HEK293 (cell line): ENCODE measurements at regions not wholly inside any gene's neighbourhood (a gene's known extent, or its start where the extent isn't known, plus 50 kb on each side); places are given as distances from the start of the nearest gene placed in this dataset.

ENCODE experiments used
- CTCF ChIA-PET: fragments of 350-600 bp; formaldehyde crosslinking; extraction: SDS; loops from one replicate; lab custom pipeline; 2021; ENCODE audit warnings: antibody characterized with exemption; lab: Yijun Ruan, JAX
- POLR2A ChIA-PET: fragments of 300-600 bp; formaldehyde crosslinking; extraction: SDS; loops from one replicate; lab custom pipeline; 2020; ENCODE audit warnings: antibody characterized with exemption, inconsistent platforms; lab: Yijun Ruan, JAX
- H3K27ac ChIP-seq: fragments of 200-500 bp; sonication (Bioruptor generic); 2 replicates; pipeline ENCODE4 v1.5.1; 2014; ENCODE audit warnings: low read depth, low read length, control low read depth, inconsistent platforms; ENCODE audit errors: extremely low read depth
- H3K36me3 ChIP-seq, 2 experiments: fragments of 200-500 bp in 1 of 2; sonication (Bioruptor generic) in 1 of 2; 1 replicate in 1 of 2; 2 replicates in 1 of 2; pipeline ENCODE4 v1.5.1; 2014 to 2017; ENCODE audit warnings: inconsistent platforms in 2 of 2, low read length in 2 of 2; ENCODE audit not compliant: control insufficient read depth in 2 of 2, insufficient read depth in 1 of 2
- H3K4me1 ChIP-seq: fragments of 200-500 bp; sonication (Bioruptor generic); 2 replicates; pipeline ENCODE4 v1.5.1; 2014; ENCODE audit warnings: mild to moderate bottlenecking, low read length, inconsistent platforms; ENCODE audit not compliant: control insufficient read depth, insufficient read depth
- H3K4me3 ChIP-seq: 2 replicates; pipeline ENCODE4 v1.5.1; 2011; ENCODE audit warnings: low read depth, mild to moderate bottlenecking, control low read depth, low read length, moderate library complexity
- H3K9me3 ChIP-seq: fragments of 200-500 bp; sonication (Bioruptor generic); 2 replicates; pipeline ENCODE4 v1.5.1; 2014; ENCODE audit warnings: low read depth, low read length, inconsistent platforms; ENCODE audit not compliant: control insufficient read depth, insufficient read depth
- GLIS2 ChIP-seq: fragments of 450-650 bp; formaldehyde crosslinking; IDR thresholded peaks from 2 replicates; pipeline ENCODE4 v1.5.1; 2016; ENCODE audit warnings: missing biosample characterization, missing genetic modification characterization
- HOXA7 ChIP-seq: sonication (generic); formaldehyde crosslinking; IDR thresholded peaks from 2 replicates; pipeline ENCODE4 v1.8.1; 2022; ENCODE audit warnings: missing genetic modification reagents, borderline replicate concordance
- KLF9 ChIP-seq: fragments of 450-650 bp; formaldehyde crosslinking; IDR thresholded peaks from 2 replicates; pipeline ENCODE4 v1.5.1; 2016; ENCODE audit warnings: missing biosample characterization, missing genetic modification characterization, low read depth
- OVOL3 ChIP-seq: fragments of 450-650 bp; formaldehyde crosslinking; IDR thresholded peaks from 2 replicates; pipeline ENCODE4 v1.5.1; 2016; ENCODE audit warnings: missing biosample characterization, missing genetic modification characterization
- SETDB1 ChIP-seq: IDR thresholded peaks from one replicate; pipeline ENCODE4 v1.6.1; 2017; ENCODE audit warnings: mild to moderate bottlenecking, low read length, moderate library complexity, mixed read lengths; ENCODE audit not compliant: insufficient read length
- SP7 ChIP-seq: fragments of 450-650 bp; formaldehyde crosslinking; IDR thresholded peaks from 2 replicates; pipeline ENCODE4 v1.5.1; 2016; ENCODE audit warnings: missing biosample characterization, missing genetic modification characterization
- ZFP37 ChIP-seq: fragments of 450-650 bp; formaldehyde crosslinking; IDR thresholded peaks from 2 replicates; pipeline ENCODE4 v1.5.1; 2016; ENCODE audit warnings: missing biosample characterization, missing genetic modification characterization
- ZNF10 ChIP-seq: fragments of 450-650 bp; formaldehyde crosslinking; IDR thresholded peaks from 2 replicates; pipeline ENCODE4 v1.5.1; 2017; ENCODE audit warnings: missing biosample characterization, missing genetic modification characterization
- ZNF146 ChIP-seq: fragments of 450-650 bp; formaldehyde crosslinking; IDR thresholded peaks from 2 replicates; pipeline ENCODE4 v1.5.1; 2016; ENCODE audit warnings: missing biosample characterization, missing genetic modification characterization
- ZNF202 ChIP-seq: fragments of 450-650 bp; formaldehyde crosslinking; IDR thresholded peaks from 2 replicates; pipeline ENCODE4 v1.5.1; 2016; ENCODE audit warnings: missing biosample characterization, missing genetic modification characterization, borderline replicate concordance
- ZNF248 ChIP-seq: fragments of 450-650 bp; formaldehyde crosslinking; IDR thresholded peaks from 2 replicates; pipeline ENCODE4 v1.5.1; 2017; ENCODE audit warnings: missing biosample characterization, missing genetic modification characterization
- ZNF37A ChIP-seq: fragments of 450-650 bp; IDR thresholded peaks from 2 replicates; pipeline ENCODE4 v1.5.1; 2018; ENCODE audit warnings: missing biosample characterization, missing genetic modification characterization
- ZNF394 ChIP-seq: fragments of 450-650 bp; formaldehyde crosslinking; IDR thresholded peaks from 2 replicates; pipeline ENCODE4 v1.5.1; 2016; ENCODE audit warnings: missing biosample characterization, missing genetic modification characterization, mild to moderate bottlenecking, moderate library complexity, borderline replicate concordance
- ZNF473 ChIP-seq: fragments of 450-650 bp; formaldehyde crosslinking; IDR thresholded peaks from 2 replicates; pipeline ENCODE4 v1.5.1; 2017; ENCODE audit warnings: missing biosample characterization, missing genetic modification characterization
- ZNF488 ChIP-seq: fragments of 450-650 bp; formaldehyde crosslinking; IDR thresholded peaks from 2 replicates; pipeline ENCODE4 v1.5.1; 2016; ENCODE audit warnings: missing biosample characterization, missing genetic modification characterization
- ZNF501 ChIP-seq: fragments of 450-650 bp; formaldehyde crosslinking; IDR thresholded peaks from 2 replicates; pipeline ENCODE4 v1.5.1; 2016; ENCODE audit warnings: missing biosample characterization, missing genetic modification characterization
- ZNF530 ChIP-seq: fragments of 450-650 bp; formaldehyde crosslinking; IDR thresholded peaks from 2 replicates; pipeline ENCODE4 v1.5.1; 2016; ENCODE audit warnings: low read depth, missing biosample characterization, missing genetic modification characterization
- ZNF610 ChIP-seq: fragments of 450-650 bp; formaldehyde crosslinking; IDR thresholded peaks from 2 replicates; pipeline ENCODE4 v1.5.1; 2016; ENCODE audit warnings: missing biosample characterization, missing genetic modification characterization, borderline replicate concordance
- ZNF670 ChIP-seq: fragments of 450-650 bp; formaldehyde crosslinking; IDR thresholded peaks from 2 replicates; pipeline ENCODE4 v1.5.1; 2016; ENCODE audit warnings: missing biosample characterization, missing genetic modification characterization, low read depth
- ZNF677 ChIP-seq: fragments of 450-650 bp; IDR thresholded peaks from 2 replicates; pipeline ENCODE4 v1.5.0; 2018; ENCODE audit warnings: missing biosample characterization, mild to moderate bottlenecking, missing genetic modification characterization, moderate library complexity
- ZNF791 ChIP-seq: fragments of 450-650 bp; formaldehyde crosslinking; IDR thresholded peaks from 2 replicates; pipeline ENCODE4 v1.5.1; 2016; ENCODE audit warnings: missing biosample characterization, missing genetic modification characterization
- ZSCAN30 ChIP-seq: fragments of 450-650 bp; IDR thresholded peaks from 2 replicates; pipeline ENCODE4 v1.5.1; 2018; ENCODE audit warnings: missing biosample characterization, mild to moderate bottlenecking, missing genetic modification characterization, moderate library complexity
- TF ChIP-seq, protein P1 (sequence below): fragments of 450-650 bp; formaldehyde crosslinking; conservative IDR thresholded peaks from 2 replicates; pipeline ENCODE4 v1.5.1; 2016; ENCODE audit warnings: low read depth, missing biosample characterization, missing genetic modification characterization
- TF ChIP-seq, protein P2 (sequence below): fragments of 450-650 bp; formaldehyde crosslinking; IDR thresholded peaks from 2 replicates; pipeline ENCODE4 v1.5.1; 2016; ENCODE audit warnings: missing biosample characterization, missing genetic modification characterization
- TF ChIP-seq, protein P3 (sequence below): fragments of 450-650 bp; formaldehyde crosslinking; IDR thresholded peaks from 2 replicates; pipeline ENCODE4 v1.5.1; 2016; ENCODE audit warnings: missing biosample characterization, missing genetic modification characterization
- TF ChIP-seq, protein P4 (sequence below): fragments of 450-650 bp; formaldehyde crosslinking; IDR thresholded peaks from 2 replicates; pipeline ENCODE4 v1.5.1; 2017; ENCODE audit warnings: missing biosample characterization, missing genetic modification characterization

GRCh38 chr2:59223742-59224141, 982.6 kb upstream of the FANCL start (continued):
- no peak for TF ChIP-seq ZNF670 (tag by site-specific recombination)
- no peak for TF ChIP-seq KLF9 (tag by site-specific recombination)

DNA sequence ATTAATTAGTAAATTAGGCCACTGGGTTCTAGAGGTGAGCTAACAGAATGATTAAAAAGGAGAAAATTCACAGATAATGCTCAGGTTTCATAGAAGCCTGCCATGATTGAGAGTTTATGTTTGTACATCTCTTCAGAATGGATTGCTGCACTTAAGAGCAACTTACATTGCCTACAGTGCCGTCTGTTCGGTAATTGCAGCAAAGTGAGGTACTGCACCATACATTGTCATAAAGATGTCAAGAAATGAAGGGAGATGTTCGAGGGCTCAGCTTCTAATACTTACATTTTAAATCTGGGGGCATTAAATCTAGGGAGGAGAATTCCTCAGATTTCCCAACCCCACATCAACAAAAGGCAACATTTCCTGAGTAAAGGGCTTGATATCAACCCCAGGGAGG, 976.2 kb upstream of the FANCL start:
- POLR2A ChIA-PET: no interaction called here
- Histone ChIP-seq H3K36me3 (no peaks in the 10 kb centered on the region), H3K27ac (no peak overlapping the region), H3K4me3 (no peak overlapping the region), H3K4me1 (no peaks in the 10 kb centered on the region)
- CTCF ChIA-PET: interaction anchor here (0.5 kb wide), 1 partner anchor 827 kb away, joined by 3 read pairs; no protein-coding TSS in a partner anchor
- TF ChIP-seq SP7 (tag by site-specific recombination) (no peak), ZNF677 (tag by site-specific recombination) (no peak), ZNF473 (no peak), ZNF610 (tag by site-specific recombination) (no peak), ZNF202 (no peak)
- TF ChIP-seq, protein P1, sequence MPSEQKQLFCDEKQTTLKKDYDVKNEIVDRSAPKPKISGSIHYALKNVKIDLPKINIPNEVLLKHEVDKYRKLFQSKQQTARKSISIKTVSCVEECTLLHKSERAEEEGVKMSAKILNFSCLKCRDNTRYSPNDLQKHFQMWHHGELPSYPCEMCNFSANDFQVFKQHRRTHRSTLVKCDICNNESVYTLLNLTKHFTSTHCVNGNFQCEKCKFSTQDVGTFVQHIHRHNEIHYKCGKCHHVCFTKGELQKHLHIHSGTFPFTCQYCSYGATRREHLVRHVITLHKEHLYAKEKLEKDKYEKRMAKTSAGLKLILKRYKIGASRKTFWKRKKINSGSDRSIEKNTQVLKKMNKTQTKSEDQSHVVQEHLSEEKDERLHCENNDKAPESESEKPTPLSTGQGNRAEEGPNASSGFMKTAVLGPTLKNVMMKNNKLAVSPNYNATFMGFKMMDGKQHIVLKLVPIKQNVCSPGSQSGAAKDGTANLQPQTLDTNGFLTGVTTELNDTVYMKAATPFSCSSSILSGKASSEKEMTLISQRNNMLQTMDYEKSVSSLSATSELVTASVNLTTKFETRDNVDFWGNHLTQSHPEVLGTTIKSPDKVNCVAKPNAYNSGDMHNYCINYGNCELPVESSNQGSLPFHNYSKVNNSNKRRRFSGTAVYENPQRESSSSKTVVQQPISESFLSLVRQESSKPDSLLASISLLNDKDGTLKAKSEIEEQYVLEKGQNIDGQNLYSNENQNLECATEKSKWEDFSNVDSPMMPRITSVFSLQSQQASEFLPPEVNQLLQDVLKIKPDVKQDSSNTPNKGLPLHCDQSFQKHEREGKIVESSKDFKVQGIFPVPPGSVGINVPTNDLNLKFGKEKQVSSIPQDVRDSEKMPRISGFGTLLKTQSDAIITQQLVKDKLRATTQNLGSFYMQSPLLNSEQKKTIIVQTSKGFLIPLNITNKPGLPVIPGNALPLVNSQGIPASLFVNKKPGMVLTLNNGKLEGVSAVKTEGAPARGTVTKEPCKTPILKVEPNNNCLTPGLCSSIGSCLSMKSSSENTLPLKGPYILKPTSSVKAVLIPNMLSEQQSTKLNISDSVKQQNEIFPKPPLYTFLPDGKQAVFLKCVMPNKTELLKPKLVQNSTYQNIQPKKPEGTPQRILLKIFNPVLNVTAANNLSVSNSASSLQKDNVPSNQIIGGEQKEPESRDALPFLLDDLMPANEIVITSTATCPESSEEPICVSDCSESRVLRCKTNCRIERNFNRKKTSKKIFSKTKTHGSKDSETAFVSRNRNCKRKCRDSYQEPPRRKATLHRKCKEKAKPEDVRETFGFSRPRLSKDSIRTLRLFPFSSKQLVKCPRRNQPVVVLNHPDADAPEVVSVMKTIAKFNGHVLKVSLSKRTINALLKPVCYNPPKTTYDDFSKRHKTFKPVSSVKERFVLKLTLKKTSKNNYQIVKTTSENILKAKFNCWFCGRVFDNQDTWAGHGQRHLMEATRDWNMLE (tag by site-specific recombination): no peak
- TF ChIP-seq, all 188 proteins: peak for 0
- H3K9me3 ChIP-seq: no peaks in the 10 kb centered on the region

DNA sequence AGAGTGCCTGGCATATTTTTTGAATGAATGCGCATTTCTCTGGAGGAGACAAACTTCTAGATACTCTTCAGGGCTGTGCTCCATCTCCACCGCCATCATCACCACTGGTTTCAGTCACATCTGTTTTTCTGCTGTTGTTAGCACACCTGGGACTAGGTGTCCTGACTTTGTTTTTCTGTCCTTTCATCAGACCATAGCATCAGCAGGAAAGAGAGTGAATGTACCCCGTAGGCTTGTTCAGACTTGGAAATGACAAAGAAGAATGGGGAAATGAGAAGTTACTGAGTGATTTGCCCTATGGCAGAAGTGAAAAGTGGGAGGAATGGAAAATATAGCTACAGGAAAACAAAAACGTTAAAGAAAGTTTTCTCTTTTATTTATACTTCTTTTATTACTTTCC, 965.2 kb upstream of the FANCL start:
- ChIA-PET CTCF (no interaction called here), POLR2A (no interaction called here)
- H3K27ac ChIP-seq: no peak overlapping the region
- TF ChIP-seq OVOL3 (tag by site-specific recombination): no peak
- TF ChIP-seq ZNF488 (tag by site-specific recombination): no peak
- TF ChIP-seq ZNF248 (tag by site-specific recombination): no peak
- TF ChIP-seq, protein P2, sequence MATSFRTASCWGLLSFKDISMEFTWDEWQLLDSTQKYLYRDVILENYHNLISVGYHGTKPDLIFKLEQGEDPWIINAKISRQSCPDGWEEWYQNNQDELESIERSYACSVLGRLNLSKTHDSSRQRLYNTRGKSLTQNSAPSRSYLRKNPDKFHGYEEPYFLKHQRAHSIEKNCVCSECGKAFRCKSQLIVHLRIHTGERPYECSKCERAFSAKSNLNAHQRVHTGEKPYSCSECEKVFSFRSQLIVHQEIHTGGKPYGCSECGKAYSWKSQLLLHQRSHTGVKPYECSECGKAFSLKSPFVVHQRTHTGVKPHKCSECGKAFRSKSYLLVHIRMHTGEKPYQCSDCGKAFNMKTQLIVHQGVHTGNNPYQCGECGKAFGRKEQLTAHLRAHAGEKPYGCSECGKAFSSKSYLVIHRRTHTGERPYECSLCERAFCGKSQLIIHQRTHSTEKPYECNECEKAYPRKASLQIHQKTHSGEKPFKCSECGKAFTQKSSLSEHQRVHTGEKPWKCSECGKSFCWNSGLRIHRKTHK (tag by site-specific recombination): no peak
- no peak for TF ChIP-seq ZFP37
- TF ChIP-seq ZNF394 (tag by site-specific recombination): no peak
- TF ChIP-seq GLIS2: no peak
- TF ChIP-seq, protein P3, sequence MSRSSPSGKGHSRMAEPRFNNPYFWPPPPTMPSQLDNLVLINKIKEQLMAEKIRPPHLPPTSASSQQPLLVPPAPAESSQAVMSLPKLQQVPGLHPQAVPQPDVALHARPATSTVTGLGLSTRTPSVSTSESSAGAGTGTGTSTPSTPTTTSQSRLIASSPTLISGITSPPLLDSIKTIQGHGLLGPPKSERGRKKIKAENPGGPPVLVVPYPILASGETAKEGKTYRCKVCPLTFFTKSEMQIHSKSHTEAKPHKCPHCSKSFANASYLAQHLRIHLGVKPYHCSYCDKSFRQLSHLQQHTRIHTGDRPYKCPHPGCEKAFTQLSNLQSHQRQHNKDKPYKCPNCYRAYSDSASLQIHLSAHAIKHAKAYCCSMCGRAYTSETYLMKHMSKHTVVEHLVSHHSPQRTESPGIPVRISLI (tag by site-specific recombination): no peak
- TF ChIP-seq ZNF146 (tag by site-specific recombination): no peak
- TF ChIP-seq ZNF10 (tag by site-specific recombination): no peak
- no peak for TF ChIP-seq HOXA7 (CRISPR knock-in tag)
- TF ChIP-seq ZNF610 (tag by site-specific recombination): no peak
- no peak for TF ChIP-seq ZNF791
- no peak for TF ChIP-seq ZNF501
- no peak for TF ChIP-seq ZNF530 (tag by site-specific recombination)
- TF ChIP-seq, protein P4, sequence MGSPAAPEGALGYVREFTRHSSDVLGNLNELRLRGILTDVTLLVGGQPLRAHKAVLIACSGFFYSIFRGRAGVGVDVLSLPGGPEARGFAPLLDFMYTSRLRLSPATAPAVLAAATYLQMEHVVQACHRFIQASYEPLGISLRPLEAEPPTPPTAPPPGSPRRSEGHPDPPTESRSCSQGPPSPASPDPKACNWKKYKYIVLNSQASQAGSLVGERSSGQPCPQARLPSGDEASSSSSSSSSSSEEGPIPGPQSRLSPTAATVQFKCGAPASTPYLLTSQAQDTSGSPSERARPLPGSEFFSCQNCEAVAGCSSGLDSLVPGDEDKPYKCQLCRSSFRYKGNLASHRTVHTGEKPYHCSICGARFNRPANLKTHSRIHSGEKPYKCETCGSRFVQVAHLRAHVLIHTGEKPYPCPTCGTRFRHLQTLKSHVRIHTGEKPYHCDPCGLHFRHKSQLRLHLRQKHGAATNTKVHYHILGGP (tag by site-specific recombination): no peak
- TF ChIP-seq SETDB1: no peak
- no peak for TF ChIP-seq ZSCAN30 (tag by site-specific recombination)
- TF ChIP-seq ZNF37A (tag by site-specific recombination): no peak
- H3K9me3 ChIP-seq: no peaks in the 10 kb centered on the region
- no peaks in the 10 kb centered on the region for H3K4me1 ChIP-seq
- no peak overlapping the region for H3K4me3 ChIP-seq
- H3K36me3 ChIP-seq: no peaks in the 10 kb centered on the region
